Esophagus muscularis mucosa (tissue), 3 donors: ENCODE measurements at regions not wholly inside any gene's neighbourhood (a gene's known extent, or its start where the extent isn't known, plus 50 kb on each side); places are given as distances from the start of the nearest gene placed in this dataset.

ENCODE experiments used
- POLR2AphosphoS5 ChIP-seq, 2 donors: sonication (generic); formaldehyde crosslinking; IDR thresholded peaks; one replicate each; pipeline ENCODE4 v1.6.1; 2017; ENCODE audit warnings: antibody characterized with exemption in 2 of 2
- TF ChIP-seq, protein P1 (sequence below), 3 experiments: fragments of 200-600 bp in 2 of 3; fragments of 450-650 bp in 1 of 3; sonication (generic) in 2 of 3; IDR thresholded peaks; one replicate each; pipeline ENCODE4 v1.5.1; 2017 to 2019; ENCODE audit warnings: antibody characterized with exemption in 3 of 3, mild to moderate bottlenecking in 2 of 3, moderate library complexity in 1 of 3

DNA sequence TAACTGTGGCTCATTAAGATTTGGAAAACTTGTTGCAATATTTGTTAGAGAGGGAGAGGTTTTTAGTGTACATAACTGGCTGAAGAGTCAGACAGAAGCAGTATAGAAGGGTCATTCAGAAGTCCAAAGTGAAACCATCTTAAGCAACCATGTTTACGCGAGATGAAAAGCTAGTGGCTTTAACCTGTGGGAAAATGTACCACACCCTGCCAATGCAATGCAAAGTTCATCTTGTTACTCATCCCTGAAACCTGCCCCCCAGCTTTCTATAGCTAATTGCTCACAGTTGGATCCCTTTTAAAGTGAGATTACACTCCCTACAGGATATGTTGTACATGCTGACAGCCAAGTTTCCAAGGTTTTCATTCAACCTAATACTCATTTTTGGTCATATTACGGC is 96.7 kb upstream of the RAPGEF2 start:
- no peak for TF ChIP-seq POLR2AphosphoS5 (IDR thresholded peaks at IDR 0.05)
- TF ChIP-seq, protein P1, sequence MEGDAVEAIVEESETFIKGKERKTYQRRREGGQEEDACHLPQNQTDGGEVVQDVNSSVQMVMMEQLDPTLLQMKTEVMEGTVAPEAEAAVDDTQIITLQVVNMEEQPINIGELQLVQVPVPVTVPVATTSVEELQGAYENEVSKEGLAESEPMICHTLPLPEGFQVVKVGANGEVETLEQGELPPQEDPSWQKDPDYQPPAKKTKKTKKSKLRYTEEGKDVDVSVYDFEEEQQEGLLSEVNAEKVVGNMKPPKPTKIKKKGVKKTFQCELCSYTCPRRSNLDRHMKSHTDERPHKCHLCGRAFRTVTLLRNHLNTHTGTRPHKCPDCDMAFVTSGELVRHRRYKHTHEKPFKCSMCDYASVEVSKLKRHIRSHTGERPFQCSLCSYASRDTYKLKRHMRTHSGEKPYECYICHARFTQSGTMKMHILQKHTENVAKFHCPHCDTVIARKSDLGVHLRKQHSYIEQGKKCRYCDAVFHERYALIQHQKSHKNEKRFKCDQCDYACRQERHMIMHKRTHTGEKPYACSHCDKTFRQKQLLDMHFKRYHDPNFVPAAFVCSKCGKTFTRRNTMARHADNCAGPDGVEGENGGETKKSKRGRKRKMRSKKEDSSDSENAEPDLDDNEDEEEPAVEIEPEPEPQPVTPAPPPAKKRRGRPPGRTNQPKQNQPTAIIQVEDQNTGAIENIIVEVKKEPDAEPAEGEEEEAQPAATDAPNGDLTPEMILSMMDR (IDR thresholded peaks at IDR 0.05): no peak
